ENCODE measurements at regions not wholly inside any gene's neighbourhood (a gene's known extent, or its start where the extent isn't known, plus 50 kb on each side); places are given as distances from the start of the nearest gene placed in this dataset.

- H3K4me3 ChIP-seq (ENCODE audit: low read depth, low read length), result no peak overlapping the region
- no peak for TF ChIP-seq CTCF (IDR thresholded peaks at IDR 0.05; ENCODE audit: borderline replicate concordance, insufficient read depth, low read depth, low read length)
These were observed 1493.2 kb downstream of the MAT2B start for GRCh38 chr5:164998590-164998989.

GRCh38 chr5:165000479-165001190 lies 1495.2 kb downstream of the MAT2B start:
- TF ChIP-seq CTCF (IDR thresholded peaks at IDR 0.05; ENCODE audit: borderline replicate concordance, insufficient read depth, low read depth, low read length), result no peak
- no peak overlapping the region for H3K4me3 ChIP-seq (ENCODE audit: low read depth, low read length)

- H3K4me3 ChIP-seq (ENCODE audit: low read depth, low read length), result no peak overlapping the region
- TF ChIP-seq CTCF (IDR thresholded peaks at IDR 0.05; ENCODE audit: borderline replicate concordance, insufficient read depth, low read depth, low read length), result no peak
These were observed 1497.9 kb downstream of the MAT2B start for GRCh38 chr5:165003283-165003682.

- H3K4me3 ChIP-seq (ENCODE audit: low read depth, low read length), result no peak overlapping the region
- no peak for TF ChIP-seq CTCF (IDR thresholded peaks at IDR 0.05; ENCODE audit: borderline replicate concordance, insufficient read depth, low read depth, low read length)
These were observed 1498.8 kb downstream of the MAT2B start for GRCh38 chr5:165004175-165004574.

- no peak overlapping the region for H3K4me3 ChIP-seq (ENCODE audit: low read depth, low read length)
- TF ChIP-seq CTCF (IDR thresholded peaks at IDR 0.05; ENCODE audit: borderline replicate concordance, insufficient read depth, low read depth, low read length), result no peak
These were observed 1509.0 kb downstream of the MAT2B start for GRCh38 chr5:165014439-165014838.

- H3K4me3 ChIP-seq (ENCODE audit: low read depth, low read length), result no peak overlapping the region
- no peak for TF ChIP-seq CTCF (IDR thresholded peaks at IDR 0.05; ENCODE audit: borderline replicate concordance, insufficient read depth, low read depth, low read length)
These were observed 1509.7 kb downstream of the MAT2B start for GRCh38 chr5:165015126-165015525.

GRCh38 chr5:165015547-165015946 lies 1510.1 kb downstream of the MAT2B start:
- H3K4me3 ChIP-seq (ENCODE audit: low read depth, low read length), result no peak overlapping the region
- TF ChIP-seq CTCF (IDR thresholded peaks at IDR 0.05; ENCODE audit: borderline replicate concordance, insufficient read depth, low read depth, low read length), result no peak

All from GM12875 (cell line).